ENCODE measurements at regions not wholly inside any gene's neighbourhood (a gene's known extent, or its start where the extent isn't known, plus 50 kb on each side); places are given as distances from the start of the nearest gene placed in this dataset.

GRCh38 chr4:96317891-96318290 lies 478.0 kb downstream of the PDHA2 start:
- intact Hi-C loops (cut with micrococcal nuclease) = no loop called here
- H3K27me3 Mint-ChIP-seq (ENCODE audit: low read depth in 3 of 3) = peaks cover 0 to 3% (median 0%) of the 10 kb centered on the region in 3 donors
- TF ChIP-seq CTCF (IDR thresholded peaks at IDR 0.05) = no peak
- H3K4me2 ChIP-seq (replicated peaks; ENCODE audit: extremely low read depth, low read length, poor library complexity, severe bottlenecking) = no peak overlapping the region
- H3K9me3 Mint-ChIP-seq = peaks cover 0 to 4% (median 2%) of the 10 kb centered on the region in 7 donors
- H3K27ac Mint-ChIP-seq = no peak overlapping the region
- no peaks in the 10 kb centered on the region for H4K20me1 ChIP-seq (ENCODE audit: insufficient read depth, low read length)
- no peak overlapping the region for H3K4me3 Mint-ChIP-seq
- H3K79me2 ChIP-seq (ENCODE audit: insufficient read depth, low read length) = no peaks in the 10 kb centered on the region
- no peak for DNase-seq
- no peaks in the 10 kb centered on the region for H3K4me1 ChIP-seq (ENCODE audit: control insufficient read depth in 1 of 2, insufficient read depth in 2 of 2, low read length in 2 of 2)
- no peak overlapping the region for H3K4me3 ChIP-seq (replicated peaks in 1 of 3; ENCODE audit: low read depth in 2 of 3, low read length in 3 of 3)
- no peaks in the 10 kb centered on the region for H3K4me1 Mint-ChIP-seq
- H3K27me3 ChIP-seq (ENCODE audit: control insufficient read depth in 2 of 2, insufficient read depth in 2 of 2, low read length in 2 of 2) = no peaks in the 10 kb centered on the region
- H3K9ac ChIP-seq (ENCODE audit: insufficient read depth, low read length, poor library complexity, severe bottlenecking) = no peak overlapping the region
- H3K27ac ChIP-seq (ENCODE audit: low read depth in 1 of 2, low read length in 2 of 2) = no peak overlapping the region
- no peaks in the 10 kb centered on the region for H3K36me3 Mint-ChIP-seq
- H2AFZ ChIP-seq (ENCODE audit: insufficient read depth, low read depth, low read length, poor library complexity, severe bottlenecking) = no peak overlapping the region
- no peaks in the 10 kb centered on the region for H3K36me3 ChIP-seq (replicated peaks in 1 of 2; ENCODE audit: control insufficient read depth in 1 of 2, insufficient read depth in 2 of 2, low read length in 2 of 2)
- 100% methylated on average over 3 of the region's 6 CpGs for WGBS (ENCODE audit: insufficient coverage)
- H3K9me3 ChIP-seq (replicated peaks in 1 of 2; ENCODE audit: control insufficient read depth in 1 of 2, insufficient read depth in 1 of 2, low read length in 2 of 2) = no peaks in the 10 kb centered on the region

- Mint-ChIP-seq H3K9me3 (peaks cover 2 to 15% (median 8%) of the 10 kb centered on the region in 7 donors), H3K36me3 (no peaks in the 10 kb centered on the region), H3K27me3 (ENCODE audit: low read depth in 3 of 3) (no peaks in the 10 kb centered on the region), H3K4me3 (no peak overlapping the region), H3K4me1 (no peaks in the 10 kb centered on the region), H3K27ac (no peak overlapping the region)
- no peak for DNase-seq
- no peaks in the 10 kb centered on the region for H4K20me1 ChIP-seq (ENCODE audit: insufficient read depth, low read length)
- no peaks in the 10 kb centered on the region for H3K4me1 ChIP-seq (ENCODE audit: control insufficient read depth in 1 of 2, insufficient read depth in 2 of 2, low read length in 2 of 2)
- no peak overlapping the region for H3K27ac ChIP-seq (ENCODE audit: low read depth in 1 of 2, low read length in 2 of 2)
- no peaks in the 10 kb centered on the region for H3K79me2 ChIP-seq (ENCODE audit: insufficient read depth, low read length)
- no peak overlapping the region for H3K9ac ChIP-seq (ENCODE audit: insufficient read depth, low read length, poor library complexity, severe bottlenecking)
- peaks cover 0 to 7% of the 10 kb centered on the region in 2 donors for H3K9me3 ChIP-seq (replicated peaks in 1 of 2; ENCODE audit: control insufficient read depth in 1 of 2, insufficient read depth in 1 of 2, low read length in 2 of 2)
- 100% methylated on average over 1 of the region's 1 CpG for WGBS (ENCODE audit: insufficient coverage)
- H3K36me3 ChIP-seq (replicated peaks in 1 of 2; ENCODE audit: control insufficient read depth in 1 of 2, insufficient read depth in 2 of 2, low read length in 2 of 2) = no peaks in the 10 kb centered on the region
- H3K27me3 ChIP-seq (ENCODE audit: control insufficient read depth in 2 of 2, insufficient read depth in 2 of 2, low read length in 2 of 2) = no peaks in the 10 kb centered on the region
- H3K4me3 ChIP-seq (replicated peaks in 1 of 3; ENCODE audit: low read depth in 2 of 3, low read length in 3 of 3) = no peak overlapping the region
- no peak for TF ChIP-seq CTCF (IDR thresholded peaks at IDR 0.05)
- H3K4me2 ChIP-seq (replicated peaks; ENCODE audit: extremely low read depth, low read length, poor library complexity, severe bottlenecking) = no peak overlapping the region
- no peak overlapping the region for H2AFZ ChIP-seq (ENCODE audit: insufficient read depth, low read depth, low read length, poor library complexity, severe bottlenecking)
- intact Hi-C loops (cut with micrococcal nuclease) = no loop called here
Observed at GRCh38 chr4:96326846-96327245, 487.0 kb downstream of the PDHA2 start.
